Upper lobe of right lung (tissue), 1 donor: ENCODE measurements at regions not wholly inside any gene's neighbourhood (a gene's known extent, or its start where the extent isn't known, plus 50 kb on each side); places are given as distances from the start of the nearest gene placed in this dataset.
"Not testable (repeated sequence)": the region's sequence is repeated elsewhere in the genome, so short reads cannot be mapped to it uniquely, and the experiment has no call there.

ENCODE experiments used
- ATAC-seq: fragments of 200-7000 bp; cut with Tn5 transposase; one replicate; pipeline ENCODE4 v1.9.1; 2020; ENCODE audit warnings: mild to moderate bottlenecking, moderate library complexity
- DNase-seq: peaks from one replicate; pipeline ENCODE4 v3.0.0-alpha.2; 2020
- H3K27ac ChIP-seq: fragments of 200-600 bp; one replicate; pipeline ENCODE4 v1.8.0; 2022
- H3K27me3 ChIP-seq: fragments of 200-600 bp; one replicate; pipeline ENCODE4 v1.8.0; 2022; ENCODE audit warnings: mild to moderate bottlenecking
- H3K36me3 ChIP-seq: fragments of 200-600 bp; one replicate; pipeline ENCODE4 v1.8.0; 2022
- H3K4me1 ChIP-seq: fragments of 200-600 bp; one replicate; pipeline ENCODE4 v1.8.0; 2022
- H3K4me3 ChIP-seq: fragments of 200-600 bp; one replicate; pipeline ENCODE4 v1.8.0; 2022; ENCODE audit warnings: mild to moderate bottlenecking
- H3K9me3 ChIP-seq: fragments of 200-600 bp; one replicate; pipeline ENCODE4 v1.8.0; 2022
- intact Hi-C: fragments of 100-400 bp; cut with DNase I; formaldehyde crosslinking; loops from one replicate; pipeline ENCODE4 v1.11.0; 2022
- TF ChIP-seq, protein P1 (sequence below): fragments of 200-600 bp; IDR thresholded peaks from one replicate; pipeline ENCODE4 v1.8.0; 2022; ENCODE audit warnings: antibody characterized with exemption
- donor health status: DM: no; HTN: yes; CAD: no; lungs with severe emphysema.

DNA sequence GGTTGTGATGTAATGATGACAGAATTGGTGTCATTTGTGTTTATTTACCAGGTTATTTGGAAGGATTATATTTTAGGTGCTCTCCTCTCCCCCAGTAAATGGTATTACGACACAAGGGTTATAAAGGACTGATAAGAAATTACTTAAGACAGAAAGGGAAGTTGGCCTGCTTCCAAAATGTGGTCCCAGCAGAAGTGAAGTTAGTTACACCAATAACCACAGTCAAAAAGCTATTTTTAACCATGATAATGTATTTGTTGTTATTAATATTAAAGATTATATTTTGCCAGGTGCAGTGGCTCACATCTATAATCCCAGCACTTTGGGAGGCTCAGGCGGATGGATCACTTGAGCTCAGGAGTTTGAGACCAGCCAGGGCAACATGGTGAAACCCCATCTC, 92.5 kb downstream of the SYT15B start:
- intact Hi-C loops, H3K9me3 ChIP-seq, H3K27ac ChIP-seq, H3K4me3 ChIP-seq, H3K36me3 ChIP-seq, H3K27me3 ChIP-seq, H3K4me1 ChIP-seq, DNase-seq: not testable (repeated sequence)
- ATAC-seq = peak; percentile 52

DNA sequence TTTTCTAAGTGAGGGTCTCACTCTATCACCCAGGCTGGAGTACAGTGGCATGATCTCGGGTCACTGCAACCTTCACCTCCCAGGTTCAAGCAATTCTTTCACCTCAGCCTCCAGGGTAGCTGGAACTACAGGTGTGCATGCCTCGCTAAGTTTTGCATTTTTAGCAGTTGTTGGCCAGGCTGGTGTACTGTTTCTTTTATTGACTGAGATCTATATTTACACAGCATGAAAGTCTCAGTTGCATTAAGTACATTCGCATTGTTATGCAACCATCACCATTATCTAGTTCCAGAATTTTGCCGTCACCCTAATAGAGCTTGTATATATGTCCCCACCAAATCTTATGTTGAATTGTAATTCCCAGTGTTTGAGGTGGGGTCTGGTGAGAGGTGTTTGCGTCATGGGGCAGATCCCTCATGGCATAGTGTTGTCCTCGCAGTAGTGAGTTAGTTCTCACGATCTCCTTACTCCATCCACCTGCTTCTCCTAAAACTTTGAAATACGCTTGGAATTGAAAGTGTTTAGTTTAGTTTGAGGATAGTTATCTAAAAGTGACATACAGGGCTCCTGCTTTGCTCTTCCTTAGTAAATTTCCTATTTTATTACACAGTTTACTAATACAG, 101.3 kb downstream of the SYT15B start:
- ATAC-seq, H3K27me3 ChIP-seq, intact Hi-C loops, H3K4me3 ChIP-seq, DNase-seq, H3K36me3 ChIP-seq, H3K4me1 ChIP-seq, H3K9me3 ChIP-seq, H3K27ac ChIP-seq: not testable (repeated sequence)

DNA sequence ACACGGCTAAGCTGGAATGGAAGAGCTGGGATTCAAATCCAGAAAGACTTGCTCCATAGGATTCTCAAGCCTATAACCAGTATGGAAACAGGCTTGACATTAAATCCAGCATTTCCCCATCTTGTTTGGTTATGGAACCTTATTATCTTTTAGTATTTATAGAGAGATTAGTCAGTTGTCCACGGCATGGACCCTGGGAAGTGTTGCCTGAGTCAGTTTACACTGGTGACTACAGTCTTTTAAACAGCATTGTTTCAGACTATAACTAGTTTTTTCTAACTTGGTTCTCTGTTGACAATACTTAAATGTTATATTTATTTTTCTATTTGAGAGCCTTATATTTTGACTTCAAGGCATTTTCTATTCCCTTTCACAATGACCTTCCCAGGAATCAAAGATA, 106.7 kb downstream of the SYT15B start:
- H3K9me3 ChIP-seq, ATAC-seq, H3K36me3 ChIP-seq, intact Hi-C loops, H3K27ac ChIP-seq, DNase-seq, H3K27me3 ChIP-seq, H3K4me1 ChIP-seq, H3K4me3 ChIP-seq: not testable (repeated sequence)

DNA sequence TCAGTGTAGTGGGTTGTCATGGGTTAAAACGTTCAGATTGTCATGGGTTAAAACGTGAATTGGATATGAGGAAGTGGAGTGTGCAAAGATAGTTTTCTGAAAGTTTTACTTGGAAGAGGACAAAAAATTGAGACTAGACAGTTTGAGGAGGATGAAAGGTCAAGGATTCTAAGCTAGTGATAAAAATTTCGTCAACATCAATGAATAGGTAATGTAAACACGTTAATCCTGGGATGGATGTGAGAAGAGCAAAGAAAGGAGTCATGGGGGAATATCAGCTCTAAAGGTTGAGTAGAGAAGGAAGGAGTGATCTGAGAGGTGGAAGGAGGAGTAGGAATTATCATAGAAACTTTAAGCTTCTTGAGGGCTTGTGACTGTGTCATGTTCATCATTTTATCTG, 109.2 kb downstream of the SYT15B start:
- H3K4me3 ChIP-seq, H3K27ac ChIP-seq, DNase-seq, H3K9me3 ChIP-seq, intact Hi-C loops, H3K27me3 ChIP-seq, H3K36me3 ChIP-seq, ATAC-seq, H3K4me1 ChIP-seq: not testable (repeated sequence)

DNA sequence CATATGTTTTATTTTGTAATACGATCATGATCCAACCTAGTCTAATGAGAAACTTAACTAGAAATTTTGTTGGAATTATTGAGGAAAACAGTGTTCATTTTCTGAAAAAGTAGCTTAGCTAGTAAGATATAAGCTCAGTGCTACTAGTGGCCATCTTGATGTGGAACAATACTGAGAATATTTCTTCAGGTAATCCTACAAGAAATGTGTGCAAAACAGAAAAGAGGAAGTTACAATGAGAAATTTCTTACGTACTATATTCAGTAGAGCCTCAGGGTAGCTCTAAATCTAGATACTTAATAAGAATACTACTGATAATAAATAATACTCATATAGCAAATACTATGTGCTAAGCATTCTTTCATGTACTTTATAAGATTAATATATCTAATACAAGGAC, 114.8 kb downstream of the SYT15B start:
- H3K4me1 ChIP-seq, intact Hi-C loops, H3K36me3 ChIP-seq, H3K27me3 ChIP-seq, ATAC-seq, H3K4me3 ChIP-seq, H3K27ac ChIP-seq, DNase-seq, H3K9me3 ChIP-seq: not testable (repeated sequence)

DNA sequence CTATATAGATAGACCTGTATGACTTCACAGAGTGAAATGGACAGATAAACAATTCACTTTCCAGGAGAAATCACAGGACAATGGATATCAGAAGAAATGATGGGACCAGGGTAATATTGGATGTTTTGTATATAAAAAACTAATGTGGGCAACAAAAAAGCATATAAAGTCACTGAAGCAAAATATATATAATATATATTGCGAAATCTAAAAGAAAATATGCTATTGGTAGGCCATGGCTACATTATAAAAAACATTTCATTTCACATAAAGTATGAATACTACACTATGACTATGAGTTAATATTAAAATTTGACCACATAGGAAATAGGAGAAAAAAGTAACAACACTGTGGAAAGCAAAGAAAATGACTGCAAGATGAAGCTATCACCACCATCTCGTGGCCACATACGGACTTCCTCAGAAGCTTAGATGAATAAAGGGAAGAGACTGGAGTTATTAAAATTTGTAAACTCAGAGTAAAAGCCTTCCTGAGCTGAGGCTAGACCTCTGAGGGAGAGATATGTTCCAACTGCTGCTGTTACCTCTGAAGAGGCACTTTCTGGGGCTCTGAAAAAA, 115.8 kb downstream of the SYT15B start:
- intact Hi-C loops, ATAC-seq: not testable (repeated sequence)

DNA sequence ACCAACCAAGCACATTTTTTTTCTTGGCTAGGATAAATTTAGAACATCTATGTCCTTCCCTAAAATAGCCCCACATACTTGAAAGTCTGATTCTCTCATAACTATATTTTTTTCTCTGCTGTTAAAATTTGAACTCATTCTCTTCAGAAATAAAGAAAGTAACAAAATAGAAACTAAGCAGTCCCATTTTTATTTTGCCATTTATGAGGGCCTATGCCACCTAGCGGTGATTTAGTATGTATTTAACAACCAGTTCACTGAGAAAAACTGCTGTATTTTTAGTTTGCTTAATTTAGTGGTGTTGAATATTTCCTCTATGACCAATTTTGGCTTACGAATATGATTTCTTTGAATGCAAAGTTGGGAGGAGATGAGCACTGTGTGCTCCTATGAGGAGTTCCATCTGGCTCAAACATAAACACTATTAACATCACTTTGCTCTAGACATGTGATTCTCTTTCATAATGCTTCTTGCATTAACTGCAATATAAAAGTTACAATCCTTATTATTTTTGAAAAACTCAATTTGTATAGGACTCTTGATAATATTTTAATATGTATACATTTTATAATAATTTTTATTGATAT, 116.6 kb downstream of the SYT15B start:
- ATAC-seq = peak; percentile 71
- DNase-seq, H3K36me3 ChIP-seq, H3K4me3 ChIP-seq, intact Hi-C loops, H3K27ac ChIP-seq, H3K9me3 ChIP-seq, H3K27me3 ChIP-seq, H3K4me1 ChIP-seq: not testable (repeated sequence)
- TF ChIP-seq, protein P1, sequence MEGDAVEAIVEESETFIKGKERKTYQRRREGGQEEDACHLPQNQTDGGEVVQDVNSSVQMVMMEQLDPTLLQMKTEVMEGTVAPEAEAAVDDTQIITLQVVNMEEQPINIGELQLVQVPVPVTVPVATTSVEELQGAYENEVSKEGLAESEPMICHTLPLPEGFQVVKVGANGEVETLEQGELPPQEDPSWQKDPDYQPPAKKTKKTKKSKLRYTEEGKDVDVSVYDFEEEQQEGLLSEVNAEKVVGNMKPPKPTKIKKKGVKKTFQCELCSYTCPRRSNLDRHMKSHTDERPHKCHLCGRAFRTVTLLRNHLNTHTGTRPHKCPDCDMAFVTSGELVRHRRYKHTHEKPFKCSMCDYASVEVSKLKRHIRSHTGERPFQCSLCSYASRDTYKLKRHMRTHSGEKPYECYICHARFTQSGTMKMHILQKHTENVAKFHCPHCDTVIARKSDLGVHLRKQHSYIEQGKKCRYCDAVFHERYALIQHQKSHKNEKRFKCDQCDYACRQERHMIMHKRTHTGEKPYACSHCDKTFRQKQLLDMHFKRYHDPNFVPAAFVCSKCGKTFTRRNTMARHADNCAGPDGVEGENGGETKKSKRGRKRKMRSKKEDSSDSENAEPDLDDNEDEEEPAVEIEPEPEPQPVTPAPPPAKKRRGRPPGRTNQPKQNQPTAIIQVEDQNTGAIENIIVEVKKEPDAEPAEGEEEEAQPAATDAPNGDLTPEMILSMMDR = peak; percentile 57

More for the DNA sequence above, 115.8 kb downstream of the SYT15B start:
- not testable (repeated sequence) for H3K4me1 ChIP-seq, H3K4me3 ChIP-seq, DNase-seq, H3K9me3 ChIP-seq, H3K36me3 ChIP-seq, H3K27ac ChIP-seq, H3K27me3 ChIP-seq

DNA sequence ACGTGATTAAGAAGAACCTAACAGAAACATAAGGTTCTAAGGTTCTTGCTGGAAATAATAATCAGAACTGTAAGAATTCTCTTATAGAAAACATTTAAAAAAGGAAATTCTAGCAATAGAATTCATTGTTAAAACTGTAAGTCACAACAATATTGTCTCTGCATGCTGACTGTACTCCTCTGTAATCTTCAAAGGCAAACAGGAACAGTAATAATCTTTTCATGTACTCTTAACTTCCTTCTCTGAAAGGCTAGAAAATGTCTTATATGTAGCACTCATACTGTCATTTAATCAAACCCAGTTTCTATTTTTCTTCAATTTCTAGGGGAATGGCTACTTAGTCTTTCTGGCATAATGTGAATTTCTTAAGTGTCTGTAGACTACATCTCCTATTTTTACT, 103.5 kb upstream of the AGAP9 start:
- ATAC-seq, H3K4me1 ChIP-seq, H3K27me3 ChIP-seq, H3K9me3 ChIP-seq, H3K4me3 ChIP-seq, H3K27ac ChIP-seq, intact Hi-C loops, DNase-seq, H3K36me3 ChIP-seq: not testable (repeated sequence)

DNA sequence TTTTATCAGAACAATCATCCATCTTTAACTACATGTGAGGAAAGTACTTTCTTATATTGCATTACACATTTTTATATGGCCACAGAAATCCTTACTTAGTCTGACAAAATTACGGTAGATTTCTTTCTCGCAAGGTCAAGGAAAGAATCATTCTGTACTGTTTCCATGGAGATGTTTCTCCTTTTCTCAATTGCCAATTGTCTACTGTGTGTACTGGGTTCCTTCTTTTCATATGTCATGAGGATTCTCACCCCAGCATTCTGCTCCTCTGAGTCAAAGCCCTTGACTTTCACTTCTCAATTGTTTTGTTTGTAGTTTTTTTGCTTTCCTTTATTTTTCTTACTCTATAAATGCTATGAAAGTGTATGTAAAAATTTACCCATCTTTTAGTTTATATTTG, 99.3 kb upstream of the AGAP9 start:
- DNase-seq, H3K4me1 ChIP-seq, H3K27ac ChIP-seq, H3K4me3 ChIP-seq, intact Hi-C loops, H3K27me3 ChIP-seq, H3K36me3 ChIP-seq, H3K9me3 ChIP-seq: not testable (repeated sequence)
- ATAC-seq = peak; percentile 78
